HCT116 (cell line): ENCODE measurements at regions not wholly inside any gene's neighbourhood (a gene's known extent, or its start where the extent isn't known, plus 50 kb on each side); places are given as distances from the start of the nearest gene placed in this dataset.

Experiments used
- ATAC-seq: fragments of 200-7000 bp; cut with Tn5 transposase; 2 replicates; pipeline ENCODE4 v1.9.1; 2020; ENCODE audit warnings: mild to moderate bottlenecking, moderate library complexity
- BruUV-seq: library from RNA; stranded (reverse); fragments of 400-500 nt; replicated peaks from 2 replicates; lab custom pipeline; 2021; lab: Mats Ljungman, UMichigan
- CTCF ChIA-PET: fragments of 300-600 bp; sonication (Branson Sonifier 250); formaldehyde crosslinking; loops from one replicate; lab custom pipeline; 2021; ENCODE audit warnings: antibody characterized with exemption; lab: Charles Lee
- POLR2A ChIA-PET: fragments of 300-600, 350-600 bp; sonication (Branson Sonifier 250); formaldehyde crosslinking; loops from one replicate; lab custom pipeline; 2021; ENCODE audit warnings: antibody characterized with exemption; lab: Charles Lee
- RAD21 ChIA-PET, 2 experiments: fragments of 300-600 bp; sonication (Branson Sonifier 250); formaldehyde crosslinking; loops; one replicate each; lab custom pipeline; 2023; ENCODE audit warnings: low total read pairs in 2 of 2; ENCODE audit not compliant: uncharacterized antibody in 2 of 2, unreplicated experiment in 2 of 2, low non-redundant PET in 1 of 2; lab: Charles Lee
- DNase-seq: peaks from one replicate; pipeline ENCODE4 v3.0.0-alpha.2; 2010; ENCODE audit warnings: low read depth, low spot score
- H2AFZ ChIP-seq: fragments of 200-600 bp; shearing (Covaris generic), sonication (generic); 2 replicates; pipeline ENCODE4 v1.6.1; 2017; ENCODE audit warnings: low read depth, mixed run types, mixed read lengths, antibody characterized with exemption, low read length; ENCODE audit not compliant: poor library complexity, severe bottlenecking
- H3K27ac ChIP-seq: 2 replicates; pipeline ENCODE4 v1.5.1; 2012; ENCODE audit warnings: low read depth, low read length
- H3K27me3 ChIP-seq: fragments of 200-600 bp; sonication (generic); 2 replicates; pipeline ENCODE4 v1.6.1; 2016; ENCODE audit warnings: mixed run types, low read length, mixed read lengths; ENCODE audit not compliant: insufficient read depth
- H3K36me3 ChIP-seq, 2 experiments: fragments of 200-500 bp in 1 of 2; fragments of 200-600 bp in 1 of 2; sonication (Bioruptor generic) in 1 of 2; sonication (generic) in 1 of 2; 2 replicates each; pipeline versions ENCODE4 v1.5.1 to v1.6.1; 2014 to 2016; ENCODE audit warnings: low read length in 2 of 2, inconsistent platforms in 1 of 2, mixed read lengths in 1 of 2, mixed run types in 1 of 2; ENCODE audit not compliant: insufficient read depth in 2 of 2, control insufficient read depth in 1 of 2
- H3K4me1 ChIP-seq, 2 experiments: fragments of 200-600 bp in 1 of 2; sonication (generic) in 1 of 2; 2 replicates each; pipeline versions ENCODE4 v1.5.1 to v1.6.1; 2012 to 2017; ENCODE audit warnings: low read length in 2 of 2, inconsistent platforms in 1 of 2, mild to moderate bottlenecking in 1 of 2, mixed read lengths in 1 of 2, mixed run types in 1 of 2, moderate library complexity in 1 of 2; ENCODE audit not compliant: insufficient read depth in 2 of 2, control insufficient read depth in 1 of 2
- H3K4me2 ChIP-seq: fragments of 200-600 bp; sonication (generic); 2 replicates; pipeline ENCODE4 v1.6.1; 2017; ENCODE audit warnings: mixed run types, low read length, mixed read lengths
- H3K4me3 ChIP-seq, 2 experiments: fragments of 200-600 bp in 1 of 2; sonication (generic) in 1 of 2; replicated peaks in 1 of 2; 2 replicates each; pipeline ENCODE4 v1.5.1; 2011 to 2016; ENCODE audit warnings: low read length in 2 of 2, control low read depth in 1 of 2, low read depth in 1 of 2, mild to moderate bottlenecking in 1 of 2, mixed read lengths in 1 of 2, mixed run types in 1 of 2
- H3K79me2 ChIP-seq: fragments of 200-600 bp; sonication (generic); 2 replicates; pipeline ENCODE4 v1.6.1; 2017; ENCODE audit warnings: mild to moderate bottlenecking, mixed run types, low read length, moderate library complexity, mixed read lengths; ENCODE audit not compliant: insufficient read depth
- H3K9ac ChIP-seq: fragments of 200-600 bp; sonication (generic); 2 replicates; pipeline ENCODE4 v1.6.1; 2016; ENCODE audit warnings: low read length, mixed read lengths
- H3K9me2 ChIP-seq: fragments of 200-600 bp; sonication (generic), shearing (Covaris generic); 2 replicates; pipeline ENCODE4 v1.6.1; 2017; ENCODE audit warnings: mixed run types, mild to moderate bottlenecking, moderate library complexity; ENCODE audit not compliant: insufficient read depth
- H3K9me3 ChIP-seq, 2 experiments: fragments of 200-500 bp in 1 of 2; fragments of 200-600 bp in 1 of 2; sonication (Bioruptor generic) in 1 of 2; sonication (generic) in 1 of 2; 2 replicates each; pipeline ENCODE4 v1.6.1; 2014 to 2017; ENCODE audit warnings: low read length in 2 of 2, mixed read lengths in 2 of 2, inconsistent platforms in 1 of 2, low read depth in 1 of 2, mild to moderate bottlenecking in 1 of 2, mixed run types in 1 of 2, moderate library complexity in 1 of 2; ENCODE audit not compliant: control insufficient read depth in 1 of 2, insufficient read depth in 1 of 2
- H4K20me1 ChIP-seq: fragments of 200-600 bp; sonication (generic), shearing (Covaris generic); 2 replicates; pipeline ENCODE4 v1.6.1; 2017; ENCODE audit warnings: mixed run types, mild to moderate bottlenecking, moderate library complexity; ENCODE audit not compliant: insufficient read depth
- CBX3 ChIP-seq: IDR thresholded peaks from 2 replicates; pipeline ENCODE4 v1.6.1; 2012; ENCODE audit warnings: low read depth
- EGR1 ChIP-seq: IDR thresholded peaks from 2 replicates; pipeline ENCODE4 v1.6.1; 2012; ENCODE audit warnings: low read depth
- ELF1 ChIP-seq: IDR thresholded peaks from 2 replicates; pipeline ENCODE4 v1.6.1; 2012; ENCODE audit warnings: low read depth, borderline replicate concordance
- EZH2phosphoT487 ChIP-seq: fragments of 200-600 bp; IDR thresholded peaks from 2 replicates; pipeline ENCODE4 v1.6.1; 2018; ENCODE audit warnings: antibody characterized with exemption, borderline replicate concordance
- JUND ChIP-seq: IDR thresholded peaks from 2 replicates; pipeline ENCODE4 v1.6.1; 2012
- POLR2A ChIP-seq: IDR thresholded peaks from 2 replicates; pipeline ENCODE4 v1.7.0; 2011; ENCODE audit warnings: borderline replicate concordance; ENCODE audit not compliant: insufficient read depth, insufficient read length; ENCODE audit errors: extremely low read depth
- POLR2AphosphoS5 ChIP-seq: IDR thresholded peaks from 2 replicates; pipeline ENCODE4 v1.6.1; 2011; ENCODE audit warnings: mild to moderate bottlenecking, low read depth, low read length, moderate library complexity
- RAD21 ChIP-seq: IDR thresholded peaks from 2 replicates; pipeline ENCODE4 v1.6.1; 2012; ENCODE audit warnings: low read depth, mild to moderate bottlenecking
- TCF7L2 ChIP-seq: IDR thresholded peaks from 2 replicates; pipeline ENCODE4 v1.7.0; 2011; ENCODE audit warnings: borderline replicate concordance, inconsistent platforms; ENCODE audit not compliant: insufficient read depth, insufficient read length; ENCODE audit errors: extremely low read depth
- YY1 ChIP-seq: IDR thresholded peaks from 2 replicates; pipeline ENCODE4 v1.6.1; 2011; ENCODE audit warnings: low read length, low read depth, moderate library complexity, mild to moderate bottlenecking; ENCODE audit not compliant: insufficient replicate concordance; ENCODE audit errors: extremely low read depth
- ZNF274 ChIP-seq: fragments of 200-500 bp; sonication (Bioruptor generic); IDR thresholded peaks from 2 replicates; pipeline ENCODE4 v1.6.1; 2014; ENCODE audit warnings: mild to moderate bottlenecking, low read depth, low read length, inconsistent platforms
- intact Hi-C: fragments of 100-400 bp; cut with micrococcal nuclease; formaldehyde crosslinking; loops from 2 replicates; pipeline ENCODE4 v1.10.0; 2022
- TF ChIP-seq, protein P1 (sequence below), 3 experiments: fragments of 200-600 bp in 1 of 3; sonication (generic) in 1 of 3; IDR thresholded peaks in 2 of 3; conservative IDR thresholded peaks in 1 of 3; 2 replicates each; pipeline ENCODE4 v1.5.1; 2012 to 2017; ENCODE audit warnings: low read depth in 2 of 3, low read length in 2 of 3, antibody characterized with exemption in 1 of 3, borderline replicate concordance in 1 of 3, control low read depth in 1 of 3, mild to moderate bottlenecking in 1 of 3, mixed read lengths in 1 of 3, mixed run types in 1 of 3, moderate library complexity in 1 of 3; ENCODE audit not compliant: insufficient read depth in 1 of 3
- TF ChIP-seq, protein P2 (sequence below): IDR thresholded peaks from 2 replicates; pipeline ENCODE4 v1.6.1; 2011; ENCODE audit warnings: mild to moderate bottlenecking, low read length, moderate library complexity; ENCODE audit not compliant: insufficient replicate concordance; ENCODE audit errors: extremely low read depth
- TF ChIP-seq, protein P3 (sequence below): IDR thresholded peaks from 2 replicates; pipeline ENCODE4 v1.6.1; 2012
- TF ChIP-seq, protein P4 (sequence below): IDR thresholded peaks from 2 replicates; pipeline ENCODE4 v1.6.1; 2012

DNA sequence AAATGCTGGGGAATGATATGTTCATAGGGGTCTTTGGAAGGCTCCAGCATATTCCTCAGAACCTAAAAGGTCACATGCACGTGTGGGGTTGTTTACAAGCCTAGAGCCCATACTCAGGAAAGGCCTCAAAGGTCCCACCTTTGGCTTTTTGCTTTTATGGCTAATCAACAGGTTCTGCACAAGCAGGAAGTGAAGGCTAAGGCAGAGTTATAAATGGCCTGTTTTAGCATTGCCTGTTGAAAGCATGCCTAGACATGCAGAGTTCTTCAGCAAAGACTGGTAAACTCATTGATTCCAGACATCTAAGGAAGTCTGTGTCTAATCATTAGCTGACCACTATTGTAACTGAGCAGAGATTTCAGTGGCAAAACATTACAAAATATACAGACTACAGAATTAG is 198.3 kb downstream of the KCNRG start:
- BruUV-seq, result no TSS peak
- Histone ChIP-seq H3K9ac (no peak overlapping the region), H4K20me1 (no peaks in the 10 kb centered on the region), H3K27ac (peak overlapping the region; percentile 43), H2AFZ (no peak overlapping the region), H3K4me3 (no peak overlapping the region), H3K9me2 (no peaks in the 10 kb centered on the region), H3K79me2 (peaks cover 3% of the 10 kb centered on the region; the same call in 1 of the 2 replicates), H3K27me3 (no peaks in the 10 kb centered on the region), H3K9me3 (no peaks in the 10 kb centered on the region; a peak in 1 of 4 replicates), H3K4me1 (peaks cover 20 to 43% of the 10 kb centered on the region in 2 experiments), H3K4me2 (peak overlapping the region; percentile 44), H3K36me3 (no peaks in the 10 kb centered on the region)
- POLR2A ChIA-PET, result no interaction called here
- ATAC-seq (no peak), DNase-seq (no peak)
- RAD21 ChIA-PET, result no interaction called here
- TF ChIP-seq CBX3 (peak; percentile 49; the same call in 1 of the 2 replicates), ELF1 (peak; percentile 16; the same call in 1 of the 2 replicates), POLR2AphosphoS5 (no peak), POLR2A (no peak)
- CTCF ChIA-PET, result no interaction called here
- intact Hi-C loops, result no loop called here

DNA sequence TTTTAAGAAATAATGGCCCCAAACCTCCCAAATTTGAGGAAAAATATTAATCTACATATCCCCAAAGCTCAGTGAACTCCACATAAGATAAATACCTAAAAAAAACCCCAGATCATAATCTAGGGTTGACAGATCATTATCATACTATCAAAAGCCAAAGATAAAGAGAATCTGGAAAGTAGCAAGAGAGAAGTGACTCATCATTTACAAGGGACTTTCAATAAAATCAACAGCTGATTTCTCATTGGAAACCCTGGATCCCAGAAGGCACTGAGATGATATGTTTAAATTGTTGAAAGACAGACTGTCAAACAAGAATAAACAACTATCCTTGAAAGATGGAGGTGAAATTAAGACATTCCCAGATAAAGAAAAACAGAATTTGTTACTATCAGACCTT is 199.3 kb downstream of the KCNRG start:
- intact Hi-C loops, result no loop called here
- no TSS peak for BruUV-seq
- no peak overlapping the region for H3K4me2 ChIP-seq
- H3K27ac ChIP-seq, result peak overlapping the region; percentile 43; the same call in 1 of the 2 replicates
- peaks cover 16 to 33% of the 10 kb centered on the region in 2 experiments for H3K4me1 ChIP-seq
- H3K4me3 ChIP-seq, result no peak overlapping the region
- RAD21 ChIA-PET, result no interaction called here
- H2AFZ ChIP-seq, result no peak overlapping the region
- H3K79me2 ChIP-seq, result peaks cover 3% of the 10 kb centered on the region; the same call in 1 of the 2 replicates
- CTCF ChIA-PET, result no interaction called here
- no peaks in the 10 kb centered on the region; a peak in 1 of 4 replicates for H3K9me3 ChIP-seq
- H3K9ac ChIP-seq, result no peak overlapping the region
- H3K36me3 ChIP-seq, result no peaks in the 10 kb centered on the region
- DNase-seq (no peak), ATAC-seq (no peak)
- POLR2A ChIA-PET, result no interaction called here
- no peaks in the 10 kb centered on the region for H4K20me1 ChIP-seq
- H3K9me2 ChIP-seq, result no peaks in the 10 kb centered on the region
- H3K27me3 ChIP-seq, result no peaks in the 10 kb centered on the region
- TF ChIP-seq, protein P1, sequence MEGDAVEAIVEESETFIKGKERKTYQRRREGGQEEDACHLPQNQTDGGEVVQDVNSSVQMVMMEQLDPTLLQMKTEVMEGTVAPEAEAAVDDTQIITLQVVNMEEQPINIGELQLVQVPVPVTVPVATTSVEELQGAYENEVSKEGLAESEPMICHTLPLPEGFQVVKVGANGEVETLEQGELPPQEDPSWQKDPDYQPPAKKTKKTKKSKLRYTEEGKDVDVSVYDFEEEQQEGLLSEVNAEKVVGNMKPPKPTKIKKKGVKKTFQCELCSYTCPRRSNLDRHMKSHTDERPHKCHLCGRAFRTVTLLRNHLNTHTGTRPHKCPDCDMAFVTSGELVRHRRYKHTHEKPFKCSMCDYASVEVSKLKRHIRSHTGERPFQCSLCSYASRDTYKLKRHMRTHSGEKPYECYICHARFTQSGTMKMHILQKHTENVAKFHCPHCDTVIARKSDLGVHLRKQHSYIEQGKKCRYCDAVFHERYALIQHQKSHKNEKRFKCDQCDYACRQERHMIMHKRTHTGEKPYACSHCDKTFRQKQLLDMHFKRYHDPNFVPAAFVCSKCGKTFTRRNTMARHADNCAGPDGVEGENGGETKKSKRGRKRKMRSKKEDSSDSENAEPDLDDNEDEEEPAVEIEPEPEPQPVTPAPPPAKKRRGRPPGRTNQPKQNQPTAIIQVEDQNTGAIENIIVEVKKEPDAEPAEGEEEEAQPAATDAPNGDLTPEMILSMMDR (IDR thresholded peaks at IDR 0.05 in 2 of 3, conservative IDR thresholded peaks at IDR 0.05 in 1 of 3; ENCODE audit: borderline replicate concordance in 1 of 3, insufficient read depth in 1 of 3, low read depth in 2 of 3, low read length in 2 of 3), result no peak
- TF ChIP-seq, protein P2, sequence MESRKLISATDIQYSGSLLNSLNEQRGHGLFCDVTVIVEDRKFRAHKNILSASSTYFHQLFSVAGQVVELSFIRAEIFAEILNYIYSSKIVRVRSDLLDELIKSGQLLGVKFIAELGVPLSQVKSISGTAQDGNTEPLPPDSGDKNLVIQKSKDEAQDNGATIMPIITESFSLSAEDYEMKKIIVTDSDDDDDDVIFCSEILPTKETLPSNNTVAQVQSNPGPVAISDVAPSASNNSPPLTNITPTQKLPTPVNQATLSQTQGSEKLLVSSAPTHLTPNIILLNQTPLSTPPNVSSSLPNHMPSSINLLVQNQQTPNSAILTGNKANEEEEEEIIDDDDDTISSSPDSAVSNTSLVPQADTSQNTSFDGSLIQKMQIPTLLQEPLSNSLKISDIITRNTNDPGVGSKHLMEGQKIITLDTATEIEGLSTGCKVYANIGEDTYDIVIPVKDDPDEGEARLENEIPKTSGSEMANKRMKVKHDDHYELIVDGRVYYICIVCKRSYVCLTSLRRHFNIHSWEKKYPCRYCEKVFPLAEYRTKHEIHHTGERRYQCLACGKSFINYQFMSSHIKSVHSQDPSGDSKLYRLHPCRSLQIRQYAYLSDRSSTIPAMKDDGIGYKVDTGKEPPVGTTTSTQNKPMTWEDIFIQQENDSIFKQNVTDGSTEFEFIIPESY, result no peak
- no peak for TF ChIP-seq CBX3
- no peak for TF ChIP-seq ZNF274
- TF ChIP-seq TCF7L2, result no peak
- TF ChIP-seq JUND, result no peak
- no peak for TF ChIP-seq EGR1
- TF ChIP-seq, protein P3, sequence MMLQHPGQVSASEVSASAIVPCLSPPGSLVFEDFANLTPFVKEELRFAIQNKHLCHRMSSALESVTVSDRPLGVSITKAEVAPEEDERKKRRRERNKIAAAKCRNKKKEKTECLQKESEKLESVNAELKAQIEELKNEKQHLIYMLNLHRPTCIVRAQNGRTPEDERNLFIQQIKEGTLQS, result no peak
- no peak for TF ChIP-seq EZH2phosphoT487
- TF ChIP-seq, protein P4, sequence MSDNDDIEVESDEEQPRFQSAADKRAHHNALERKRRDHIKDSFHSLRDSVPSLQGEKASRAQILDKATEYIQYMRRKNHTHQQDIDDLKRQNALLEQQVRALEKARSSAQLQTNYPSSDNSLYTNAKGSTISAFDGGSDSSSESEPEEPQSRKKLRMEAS, result no peak
- no peak for TF ChIP-seq POLR2A
- no peak for TF ChIP-seq RAD21
- no peak for TF ChIP-seq YY1
